Adrenal gland (tissue), 5 donors: ENCODE measurements at regions not wholly inside any gene's neighbourhood (a gene's known extent, or its start where the extent isn't known, plus 50 kb on each side); places are given as distances from the start of the nearest gene placed in this dataset.

Experiments
- POLR2A ChIP-seq, 2 donors: fragments of 450-650 bp; IDR thresholded peaks; one replicate each; pipeline ENCODE4 v1.6.1; 2017; ENCODE audit warnings: antibody characterized with exemption in 2 of 2, mild to moderate bottlenecking in 2 of 2, moderate library complexity in 1 of 2
- TF ChIP-seq, protein P1 (sequence below), 6 experiments: fragments of 450-650 bp in 4 of 6; fragments of 200-600 bp in 2 of 6; sonication (generic) in 1 of 6; IDR thresholded peaks; 1 replicate in 5 of 6; 2 replicates in 1 of 6; pipeline versions ENCODE4 v1.5.1 to v1.8.0; 2016 to 2021; ENCODE audit warnings: antibody characterized with exemption in 6 of 6, mild to moderate bottlenecking in 2 of 6, moderate library complexity in 1 of 6
- donor health status: DM: no; HTN: no; CAD: no.

DNA sequence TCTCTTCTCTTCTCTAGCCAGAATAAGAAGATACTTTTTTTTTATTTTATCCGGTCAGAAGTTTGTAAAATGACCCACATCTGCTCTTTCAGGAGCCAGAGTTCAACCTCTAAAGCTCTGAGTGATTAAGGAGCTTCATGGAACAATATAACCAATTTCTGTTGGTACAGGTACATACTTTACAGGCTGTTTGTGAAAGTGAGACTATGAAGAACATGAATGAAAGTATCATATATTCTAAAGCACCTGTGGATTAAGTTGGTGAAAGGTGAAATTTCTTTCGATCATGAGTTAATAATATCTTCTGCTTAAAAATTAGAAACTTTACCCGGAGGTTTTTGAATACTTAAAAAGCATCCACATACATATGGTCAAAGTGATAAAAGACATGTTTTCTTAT is 65.2 kb downstream of the DMRT2 start:
- TF ChIP-seq, protein P1, sequence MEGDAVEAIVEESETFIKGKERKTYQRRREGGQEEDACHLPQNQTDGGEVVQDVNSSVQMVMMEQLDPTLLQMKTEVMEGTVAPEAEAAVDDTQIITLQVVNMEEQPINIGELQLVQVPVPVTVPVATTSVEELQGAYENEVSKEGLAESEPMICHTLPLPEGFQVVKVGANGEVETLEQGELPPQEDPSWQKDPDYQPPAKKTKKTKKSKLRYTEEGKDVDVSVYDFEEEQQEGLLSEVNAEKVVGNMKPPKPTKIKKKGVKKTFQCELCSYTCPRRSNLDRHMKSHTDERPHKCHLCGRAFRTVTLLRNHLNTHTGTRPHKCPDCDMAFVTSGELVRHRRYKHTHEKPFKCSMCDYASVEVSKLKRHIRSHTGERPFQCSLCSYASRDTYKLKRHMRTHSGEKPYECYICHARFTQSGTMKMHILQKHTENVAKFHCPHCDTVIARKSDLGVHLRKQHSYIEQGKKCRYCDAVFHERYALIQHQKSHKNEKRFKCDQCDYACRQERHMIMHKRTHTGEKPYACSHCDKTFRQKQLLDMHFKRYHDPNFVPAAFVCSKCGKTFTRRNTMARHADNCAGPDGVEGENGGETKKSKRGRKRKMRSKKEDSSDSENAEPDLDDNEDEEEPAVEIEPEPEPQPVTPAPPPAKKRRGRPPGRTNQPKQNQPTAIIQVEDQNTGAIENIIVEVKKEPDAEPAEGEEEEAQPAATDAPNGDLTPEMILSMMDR (IDR thresholded peaks at IDR 0.05): no peak
- TF ChIP-seq POLR2A (IDR thresholded peaks at IDR 0.05): no peak
